DMS153 treated with DMSO at 0.1 percent for 48 hours (cell line): ENCODE measurements at regions not wholly inside any gene's neighbourhood (a gene's known extent, or its start where the extent isn't known, plus 50 kb on each side); places are given as distances from the start of the nearest gene placed in this dataset.

Experiments used
- DNase-seq: peaks from one replicate; lab custom pipeline; 2025; ENCODE audit not compliant: unreplicated experiment; lab: John Stamatoyannopoulos, UW

DNA sequence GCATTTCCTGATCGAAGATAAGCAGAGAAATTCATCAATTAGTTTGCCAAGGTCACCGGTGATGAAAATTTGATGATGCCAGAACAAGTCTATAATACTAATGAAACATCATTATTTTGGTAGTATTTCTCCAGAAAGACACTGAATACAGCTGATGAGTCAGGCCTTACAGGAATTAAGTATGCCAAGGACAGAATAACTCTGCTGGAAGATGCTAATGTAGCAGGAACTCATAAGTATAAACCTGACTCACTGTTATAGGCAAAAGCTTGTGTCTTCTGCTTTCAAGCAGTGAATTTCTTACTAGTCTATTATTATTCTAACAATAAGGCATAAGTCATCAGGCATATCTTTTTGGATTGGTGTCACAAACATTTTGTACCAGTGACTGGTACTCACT is 1825.1 kb upstream of the IGFBP7 start:
- no peak for DNase-seq

DNA sequence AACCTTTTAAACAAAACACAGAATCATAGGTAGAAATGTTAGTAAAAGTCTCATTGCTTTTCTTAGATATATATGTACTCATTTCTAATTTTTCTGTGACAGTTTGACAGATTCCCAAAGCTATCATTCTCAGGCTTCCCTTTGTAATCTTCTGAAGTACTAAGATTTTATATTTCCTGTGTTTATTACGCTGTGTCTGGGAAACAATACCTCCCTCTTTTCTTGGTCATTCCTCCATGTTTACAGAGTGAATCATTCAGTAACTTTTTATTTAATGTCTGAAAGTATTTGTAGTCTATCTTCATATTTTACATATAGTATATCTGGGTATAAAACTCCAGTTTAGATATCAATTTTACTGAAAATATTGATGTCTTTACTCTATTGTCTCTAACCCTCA is 1826.3 kb upstream of the IGFBP7 start:
- no peak for DNase-seq

DNA sequence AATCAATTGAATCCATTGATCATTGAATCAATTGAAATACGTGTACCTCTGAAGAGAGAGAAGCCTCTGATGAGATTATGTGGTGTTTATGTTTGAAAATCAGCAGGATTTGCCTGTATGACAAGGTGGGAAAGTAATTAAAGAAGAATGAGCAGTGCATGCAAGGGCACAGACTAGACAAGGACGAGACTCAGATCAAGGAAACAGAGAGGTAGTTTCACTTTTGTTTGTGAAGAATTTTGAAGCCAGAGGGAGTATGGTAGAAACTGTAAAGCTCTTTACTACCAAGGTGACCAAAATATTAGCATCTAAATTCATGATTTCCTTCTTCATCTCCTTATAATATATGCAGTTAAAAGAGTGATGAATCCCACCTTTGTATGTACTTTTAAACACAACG is 1830.0 kb upstream of the IGFBP7 start:
- no peak for DNase-seq

DNA sequence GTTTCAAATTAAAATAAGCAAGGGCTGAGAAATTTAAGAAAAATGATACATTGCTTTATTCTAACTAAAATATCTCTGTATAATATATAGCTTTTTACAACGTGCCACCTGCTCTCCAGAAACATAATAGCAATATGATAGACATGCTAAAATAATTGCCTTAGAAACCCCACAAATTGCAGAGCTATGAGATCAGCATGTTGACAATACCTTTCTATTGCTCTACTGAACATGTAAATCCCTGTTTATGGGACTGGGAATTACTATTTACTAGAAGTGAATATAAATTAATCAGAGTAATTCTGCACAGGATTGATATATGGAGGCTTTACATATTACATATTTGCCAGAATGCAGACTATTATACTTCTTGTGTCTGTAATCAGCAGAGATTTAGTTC is 1831.1 kb upstream of the IGFBP7 start:
- DNase-seq = no peak

DNA sequence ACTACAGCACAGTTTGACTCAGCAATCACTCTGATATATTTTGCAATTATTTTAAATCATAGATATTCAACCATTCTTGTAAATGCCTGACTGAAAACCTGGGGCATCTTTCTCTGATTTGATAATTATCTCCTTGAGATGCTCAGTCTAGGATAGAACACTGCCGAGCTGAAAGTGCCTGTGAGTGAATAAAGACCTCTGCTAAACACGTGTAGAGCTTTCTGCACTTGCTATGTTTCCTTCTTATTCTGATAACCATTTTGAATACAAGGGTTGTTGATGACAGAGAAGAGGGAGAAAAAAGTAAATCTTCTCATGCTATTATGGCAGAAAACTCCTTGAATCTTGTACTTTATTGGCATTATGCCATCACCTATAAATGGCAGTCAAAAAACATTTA is 1843.4 kb upstream of the IGFBP7 start:
- no peak for DNase-seq

DNA sequence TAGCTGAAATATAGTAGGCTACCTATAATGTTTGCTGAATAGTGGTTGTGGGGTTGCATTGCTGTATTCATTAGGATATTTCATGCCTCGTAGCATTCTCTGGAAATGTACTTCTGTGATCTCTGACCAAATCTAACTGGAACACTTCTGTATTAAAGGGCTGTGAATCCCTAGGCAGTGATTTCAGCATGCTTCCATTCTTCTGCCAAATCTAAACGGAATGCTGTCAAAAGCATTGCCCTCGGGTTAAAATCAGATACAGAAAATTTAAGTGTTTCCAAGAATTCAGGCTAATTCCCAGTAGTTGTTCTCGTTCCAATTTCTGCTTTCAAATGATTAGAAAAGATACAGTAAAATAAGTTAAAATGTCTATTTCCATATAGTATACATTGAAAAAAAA is 1847.5 kb upstream of the IGFBP7 start:
- DNase-seq = no peak

DNA sequence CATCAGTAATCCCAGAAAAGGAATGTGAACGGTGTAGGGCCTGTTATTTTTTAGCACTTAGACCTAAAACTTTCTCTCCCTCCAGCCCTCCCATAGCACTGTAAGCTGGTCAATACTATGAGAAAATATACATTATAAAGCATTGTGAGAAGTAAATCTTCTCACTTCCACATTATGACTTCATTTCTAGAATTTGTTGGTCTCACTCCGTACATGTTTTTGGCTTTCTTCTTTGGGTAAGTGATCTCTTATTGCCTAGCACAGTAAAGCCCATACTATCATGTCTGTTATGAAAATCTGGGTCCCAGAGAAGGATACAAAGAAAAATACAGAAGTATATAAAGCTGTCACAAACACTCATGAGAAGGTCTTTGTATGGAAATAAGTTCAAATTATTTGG is 1851.1 kb upstream of the IGFBP7 start:
- no peak for DNase-seq

DNA sequence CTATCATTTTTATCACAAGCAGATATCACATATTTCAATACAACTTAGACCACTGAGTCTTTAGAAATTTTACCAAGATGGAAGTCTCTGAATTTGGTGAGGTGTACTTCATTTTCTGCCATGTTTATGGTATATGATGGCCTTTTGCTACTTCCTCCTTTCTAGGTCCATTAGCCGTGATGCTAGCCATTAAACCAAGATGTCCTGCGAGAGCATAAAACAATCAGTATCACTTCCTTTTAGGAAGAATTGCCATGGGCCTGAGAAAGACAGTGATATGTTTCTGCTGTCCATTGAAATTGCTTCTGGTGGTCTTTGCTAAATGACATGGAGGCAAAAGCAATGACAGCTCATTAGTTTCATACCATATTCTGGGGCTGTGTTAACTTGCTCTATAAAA is 1851.7 kb upstream of the IGFBP7 start:
- DNase-seq = no peak

DNA sequence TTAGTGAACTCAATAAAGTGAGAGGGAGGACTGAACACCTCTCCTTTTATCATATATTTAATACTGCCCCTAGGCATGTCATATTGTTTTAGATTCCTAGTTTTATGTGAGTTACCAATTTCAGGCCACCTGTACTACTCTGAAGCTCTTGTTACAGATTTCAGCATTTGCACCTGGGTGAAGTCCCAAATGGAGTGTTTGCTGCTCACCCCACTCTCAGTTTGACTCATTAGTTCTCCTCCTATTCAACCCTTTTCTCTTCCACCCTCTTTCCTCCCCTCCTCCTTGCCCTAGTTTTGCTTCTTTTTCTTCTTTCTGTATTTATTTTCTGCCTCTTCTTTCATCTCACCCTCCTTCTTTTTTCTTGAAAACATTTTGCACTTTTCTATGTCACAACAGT is 1852.2 kb upstream of the IGFBP7 start:
- no peak for DNase-seq

DNA sequence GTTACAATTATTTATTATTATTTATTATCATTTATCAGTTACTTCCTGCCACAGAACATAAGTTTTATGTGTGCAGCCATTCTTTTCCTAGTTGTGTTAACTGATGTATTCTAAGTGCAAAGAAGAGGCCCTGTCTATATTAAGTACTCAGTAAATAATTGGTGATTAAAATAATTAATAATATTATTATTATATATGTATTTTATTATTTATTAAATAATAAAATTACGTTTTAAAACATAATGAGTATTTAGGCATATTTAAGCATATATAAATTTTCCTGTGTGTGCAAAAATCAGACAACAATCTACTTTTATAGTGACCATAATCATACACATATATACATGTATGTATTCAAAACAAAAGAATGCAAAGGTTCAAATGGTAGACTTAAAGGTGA is 1871.6 kb upstream of the IGFBP7 start:
- DNase-seq = no peak

DNA sequence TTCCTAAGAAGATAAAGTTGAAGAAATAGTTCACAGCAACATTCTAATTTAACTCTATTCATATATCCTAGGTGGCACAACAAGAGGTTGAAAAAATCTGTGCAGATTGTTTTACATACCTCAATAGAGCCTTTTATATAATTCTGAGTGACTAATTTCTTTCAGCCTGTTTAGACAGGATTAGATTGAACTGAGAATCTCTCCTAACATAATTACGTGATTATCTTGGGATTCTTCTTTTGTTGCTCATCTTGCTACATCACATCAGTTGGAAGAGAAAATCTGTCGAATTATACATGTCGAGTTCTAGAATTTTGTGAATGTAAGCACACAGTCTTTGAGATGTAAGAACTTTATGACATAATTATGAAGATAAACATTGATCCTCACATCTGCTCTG is 1873.7 kb upstream of the IGFBP7 start:
- DNase-seq = no peak

DNA sequence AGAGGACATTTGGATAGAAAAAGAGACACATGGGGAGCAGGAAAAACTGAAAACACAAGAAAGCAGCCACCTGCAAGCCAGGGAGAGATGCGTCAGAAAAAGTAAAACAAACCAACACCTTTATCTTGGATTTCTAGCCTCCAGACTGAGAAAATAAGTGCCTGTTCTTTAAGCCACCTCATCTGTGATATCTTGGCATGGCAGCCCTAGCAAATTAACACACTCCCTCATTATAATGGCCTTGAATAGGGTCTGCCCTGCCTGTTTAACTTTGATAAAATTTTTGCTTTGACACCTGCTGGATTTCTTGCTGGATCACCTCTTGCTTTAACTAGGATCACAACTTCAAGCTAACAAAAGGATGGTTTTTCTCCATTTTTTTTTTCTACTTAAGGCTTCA is 1892.0 kb upstream of the IGFBP7 start:
- no peak for DNase-seq

DNA sequence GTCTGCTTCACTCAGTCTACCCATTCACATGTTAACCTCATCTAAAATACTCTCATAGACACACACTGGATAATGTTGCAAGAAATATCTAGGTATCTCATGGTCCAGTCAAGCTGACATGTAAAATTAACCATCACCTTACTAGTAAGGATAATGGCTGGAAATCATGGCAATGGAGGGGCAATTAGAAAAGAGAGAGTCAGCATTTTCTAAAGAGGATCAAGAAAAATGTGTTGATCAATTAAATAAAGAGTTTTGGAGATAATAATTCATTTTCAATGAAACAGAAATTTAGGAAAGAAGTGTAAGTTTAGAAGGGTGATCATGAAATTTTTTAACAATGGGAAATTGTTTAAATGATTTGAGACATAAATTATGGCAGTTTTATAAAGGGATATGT is 1914.1 kb upstream of the IGFBP7 start:
- DNase-seq = no peak

DNA sequence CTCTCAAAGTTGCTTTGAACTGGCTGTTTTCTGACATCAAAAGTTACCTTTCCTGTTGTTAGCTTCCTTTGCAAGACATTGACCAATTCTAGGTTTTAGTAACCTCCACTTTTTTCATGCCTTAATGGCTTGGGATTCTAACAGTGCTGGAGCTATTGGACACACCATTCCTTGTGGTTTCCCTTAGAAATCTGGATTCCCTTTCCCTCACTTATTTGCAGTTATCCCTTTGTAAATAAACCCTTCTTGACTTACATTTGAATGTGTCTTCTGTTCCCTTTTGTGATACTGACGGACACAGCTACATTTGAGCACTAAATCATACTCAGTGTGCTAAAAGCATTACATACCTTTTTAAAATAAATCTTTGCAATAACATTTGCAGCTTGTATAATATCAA is 1927.6 kb upstream of the IGFBP7 start:
- no peak for DNase-seq

DNA sequence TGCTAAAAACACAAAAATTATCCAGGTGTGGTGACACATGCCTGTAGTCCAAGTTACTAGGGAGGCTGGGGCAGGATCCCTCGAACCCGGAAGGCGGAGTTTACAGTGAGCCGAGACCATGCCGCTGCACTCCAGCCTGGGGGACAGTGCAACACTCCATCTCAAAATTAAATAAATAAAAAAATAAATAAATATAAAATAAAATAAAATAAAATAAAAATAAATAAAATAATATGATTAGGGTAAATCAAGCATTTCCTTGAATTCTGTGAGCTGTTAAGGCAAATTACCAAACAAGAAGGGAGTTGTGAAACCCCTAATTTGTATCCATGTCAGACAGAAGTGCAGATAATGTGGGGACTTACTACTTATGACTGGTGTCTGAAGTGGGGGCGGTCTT is 1928.9 kb upstream of the IGFBP7 start:
- DNase-seq = no peak

DNA sequence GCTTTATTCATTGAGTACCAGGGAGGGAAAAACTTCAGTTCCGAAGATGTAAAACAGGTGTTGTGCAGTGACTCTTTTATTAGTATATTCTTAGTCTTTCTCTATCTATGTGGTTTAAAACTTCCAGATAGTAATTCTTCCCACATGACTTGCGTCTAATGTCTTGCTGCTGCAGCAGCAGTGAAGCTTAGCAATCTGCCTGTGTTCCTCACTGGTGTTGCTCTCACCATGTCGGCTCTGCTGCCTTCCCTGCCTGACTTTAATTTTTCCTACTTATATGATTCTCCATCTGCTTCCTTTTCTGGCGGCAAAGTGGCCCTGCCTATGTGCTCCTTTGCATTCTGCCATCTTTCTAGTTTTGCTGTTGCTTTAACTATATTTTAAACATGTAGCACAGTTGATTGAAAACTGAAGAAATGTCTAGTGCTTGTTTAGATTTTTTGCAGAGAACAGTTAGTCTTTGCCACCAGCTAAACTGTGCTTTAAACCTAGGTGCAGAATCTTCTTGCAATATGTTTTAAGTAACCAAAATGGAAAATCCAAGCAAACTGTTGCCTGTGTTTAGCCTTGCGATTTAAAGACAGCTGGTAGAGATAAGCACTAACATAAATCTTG is 1934.2 kb upstream of the IGFBP7 start:
- no peak for DNase-seq

DNA sequence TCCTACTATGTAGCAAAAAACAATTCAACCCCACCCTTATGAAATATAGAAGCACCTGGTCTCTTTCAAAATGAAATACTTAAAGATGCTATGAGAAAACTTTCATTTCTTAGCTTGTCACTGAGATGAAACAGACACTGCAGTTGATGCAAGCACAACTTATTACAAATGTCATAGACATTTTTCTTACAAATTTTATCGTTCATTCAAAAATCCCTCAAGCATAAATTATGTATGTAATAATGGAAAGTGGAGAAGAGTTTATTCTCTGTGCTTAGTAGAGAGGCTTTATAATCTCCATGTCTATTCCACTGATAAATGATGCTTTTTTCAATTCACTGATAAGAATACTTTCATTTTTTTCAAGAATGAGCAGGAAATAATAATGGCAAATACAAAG is 1943.9 kb upstream of the IGFBP7 start:
- DNase-seq = no peak

DNA sequence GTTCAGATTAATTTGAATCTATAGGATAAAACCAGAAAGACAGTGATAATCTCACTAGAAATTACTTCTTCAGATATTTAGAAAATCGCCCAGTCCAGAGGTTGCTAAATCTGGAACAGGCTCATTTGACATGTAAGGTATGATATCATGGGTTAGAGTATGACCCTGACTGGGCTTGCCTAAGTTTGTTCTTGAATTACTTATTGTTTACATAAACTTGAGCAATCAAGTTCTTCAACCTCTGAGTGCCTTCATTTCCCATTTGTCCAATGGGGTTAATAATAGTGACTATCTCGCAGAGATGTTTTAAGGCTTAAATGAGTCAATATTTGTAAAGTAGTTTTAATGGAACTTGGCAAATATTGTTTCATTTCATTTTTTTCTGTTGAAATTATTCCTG is 1947.6 kb upstream of the IGFBP7 start:
- no peak for DNase-seq

DNA sequence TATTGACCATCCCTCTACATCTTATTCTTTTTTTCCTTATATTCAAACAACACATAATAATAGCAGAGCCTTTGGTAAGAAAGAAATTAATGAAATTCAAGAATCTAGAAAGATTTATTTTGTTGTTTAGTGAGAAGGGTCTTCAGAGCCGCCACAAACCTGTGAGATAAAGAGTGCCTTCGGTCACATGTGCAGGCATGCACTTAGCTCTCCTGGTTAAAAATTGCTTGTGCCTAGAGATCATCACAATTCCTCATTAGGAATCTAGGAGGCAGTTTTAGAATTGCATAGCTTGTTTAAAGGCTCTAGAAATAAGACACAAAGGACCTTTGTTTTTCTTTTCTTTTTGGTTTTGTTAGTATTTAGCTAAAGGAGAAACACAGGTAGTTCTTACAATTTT is 1948.4 kb upstream of the IGFBP7 start:
- no peak for DNase-seq

DNA sequence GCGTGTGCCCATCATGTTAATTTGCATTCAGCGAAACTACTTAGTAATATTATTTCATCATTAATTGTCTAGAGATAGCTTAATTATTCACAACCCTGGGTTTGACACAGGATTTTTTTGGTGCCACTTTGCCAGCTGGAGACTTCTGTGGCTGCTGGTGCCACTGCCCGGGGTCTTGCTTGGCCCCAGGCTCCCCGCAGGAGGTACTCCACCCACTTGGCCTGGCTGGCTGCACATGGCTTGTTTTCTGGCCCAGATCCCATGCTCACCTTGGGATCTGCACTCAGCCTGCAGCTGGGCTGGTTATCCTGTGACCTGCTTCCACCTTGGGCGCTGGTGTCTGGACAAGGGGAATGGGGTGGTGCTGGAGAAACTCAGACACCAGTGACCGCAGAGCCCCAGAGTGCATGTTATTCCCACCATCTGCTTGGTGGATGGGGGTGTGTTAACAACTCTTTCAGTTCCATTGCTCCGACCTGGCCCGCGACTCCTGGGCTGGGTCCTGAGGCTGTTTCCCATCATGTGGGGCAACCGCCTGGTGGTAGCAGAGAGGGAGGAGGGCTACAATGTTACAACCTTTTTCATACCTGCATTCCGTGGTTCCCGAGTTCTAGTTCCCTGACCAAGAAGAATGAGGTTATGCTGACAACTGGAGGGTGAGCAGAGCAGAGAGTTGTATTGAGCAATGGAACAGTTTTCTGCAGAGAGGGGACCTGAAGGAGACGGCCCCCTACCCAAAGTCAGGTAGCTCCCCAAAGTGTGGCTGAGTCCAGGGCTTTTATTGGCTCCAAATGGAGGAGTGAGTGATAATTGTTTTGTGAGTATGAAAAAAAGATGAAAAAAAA is 1950.0 kb upstream of the IGFBP7 start:
- no peak for DNase-seq

DNA sequence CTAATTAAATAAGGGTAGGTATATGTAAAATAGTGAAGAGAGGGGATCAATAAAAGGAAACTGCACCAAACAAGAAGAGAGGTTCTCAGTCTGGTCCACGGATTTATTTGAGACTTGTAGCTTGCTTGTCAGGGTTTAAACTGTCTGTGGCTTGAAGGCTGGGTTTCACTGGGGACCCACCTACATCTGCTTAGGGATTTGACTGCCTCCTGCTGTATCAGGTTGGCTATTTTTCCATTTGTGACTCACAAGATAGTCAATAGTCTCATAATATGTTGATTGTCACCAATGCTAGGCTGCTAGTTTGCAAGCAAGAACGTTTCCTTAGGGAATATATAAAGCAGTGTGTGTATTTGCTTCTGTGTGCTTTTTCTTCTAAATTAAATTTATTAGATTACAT is 1950.7 kb upstream of the IGFBP7 start:
- DNase-seq = no peak

DNA sequence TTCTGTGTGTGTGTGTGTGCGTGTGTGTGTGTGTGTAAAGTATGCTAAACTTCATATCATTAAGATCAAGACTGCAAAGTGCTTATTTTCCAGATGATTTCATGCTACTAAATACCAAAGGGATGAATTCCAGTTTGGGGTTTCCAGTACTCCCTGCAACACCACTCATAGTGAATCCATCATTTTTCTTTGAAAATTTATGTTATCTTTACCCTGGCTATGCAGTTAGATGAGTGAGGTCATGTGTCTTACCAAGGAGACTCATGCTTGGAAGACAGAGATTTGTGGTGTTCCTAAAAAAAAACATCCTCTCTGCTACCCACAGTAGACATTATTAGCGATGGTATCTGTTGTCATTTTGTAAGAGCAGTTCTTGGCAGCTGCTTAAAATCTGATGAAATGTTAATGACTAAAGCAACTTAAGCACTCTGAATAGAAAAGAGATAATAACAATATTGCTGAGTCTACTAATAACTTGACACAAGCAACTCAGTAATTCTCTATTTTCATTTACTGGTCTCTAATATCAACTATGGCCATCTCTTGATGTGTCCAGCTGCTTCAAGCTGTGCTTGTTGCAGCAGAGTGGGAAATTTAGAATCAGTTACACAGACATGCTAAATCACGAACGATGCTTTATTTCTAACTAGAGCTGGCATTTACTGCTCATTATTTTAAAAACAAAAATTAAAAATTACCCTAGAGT is 1953.0 kb upstream of the IGFBP7 start:
- no peak for DNase-seq
